ENCODE measurements at regions not wholly inside any gene's neighbourhood (a gene's known extent, or its start where the extent isn't known, plus 50 kb on each side); places are given as distances from the start of the nearest gene placed in this dataset.

DNA sequence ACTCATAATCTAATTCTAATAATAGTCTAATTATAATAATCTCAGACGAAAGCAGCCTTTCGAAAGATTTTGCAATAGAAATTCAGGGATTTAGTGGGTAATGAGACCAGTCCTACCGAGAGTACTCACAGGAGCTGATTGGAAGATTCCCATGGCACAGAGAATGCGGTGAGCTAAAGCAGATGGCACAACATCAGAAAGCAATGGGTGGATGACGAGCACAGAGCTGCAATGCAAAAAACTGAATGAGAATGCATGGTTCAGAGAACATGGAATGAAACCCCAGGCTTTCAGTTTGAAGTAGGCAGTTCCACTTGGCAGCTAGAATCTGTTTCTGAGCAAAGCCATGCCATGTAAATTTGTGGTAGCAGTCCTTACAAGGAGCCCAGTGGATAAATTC, 78.2 kb upstream of the SPINK5 start (continued):
- TF ChIP-seq, protein P1, sequence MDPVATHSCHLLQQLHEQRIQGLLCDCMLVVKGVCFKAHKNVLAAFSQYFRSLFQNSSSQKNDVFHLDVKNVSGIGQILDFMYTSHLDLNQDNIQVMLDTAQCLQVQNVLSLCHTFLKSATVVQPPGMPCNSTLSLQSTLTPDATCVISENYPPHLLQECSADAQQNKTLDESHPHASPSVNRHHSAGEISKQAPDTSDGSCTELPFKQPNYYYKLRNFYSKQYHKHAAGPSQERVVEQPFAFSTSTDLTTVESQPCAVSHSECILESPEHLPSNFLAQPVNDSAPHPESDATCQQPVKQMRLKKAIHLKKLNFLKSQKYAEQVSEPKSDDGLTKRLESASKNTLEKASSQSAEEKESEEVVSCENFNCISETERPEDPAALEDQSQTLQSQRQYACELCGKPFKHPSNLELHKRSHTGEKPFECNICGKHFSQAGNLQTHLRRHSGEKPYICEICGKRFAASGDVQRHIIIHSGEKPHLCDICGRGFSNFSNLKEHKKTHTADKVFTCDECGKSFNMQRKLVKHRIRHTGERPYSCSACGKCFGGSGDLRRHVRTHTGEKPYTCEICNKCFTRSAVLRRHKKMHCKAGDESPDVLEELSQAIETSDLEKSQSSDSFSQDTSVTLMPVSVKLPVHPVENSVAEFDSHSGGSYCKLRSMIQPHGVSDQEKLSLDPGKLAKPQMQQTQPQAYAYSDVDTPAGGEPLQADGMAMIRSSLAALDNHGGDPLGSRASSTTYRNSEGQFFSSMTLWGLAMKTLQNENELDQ (tag by site-specific recombination; IDR thresholded peaks at IDR 0.05; ENCODE audit: low read depth) = no peak
- no peak for TF ChIP-seq WT1 (tag by site-specific recombination; IDR thresholded peaks at IDR 0.05)
- TF ChIP-seq ZNF140 (tag by site-specific recombination; IDR thresholded peaks at IDR 0.05) = no peak

DNA sequence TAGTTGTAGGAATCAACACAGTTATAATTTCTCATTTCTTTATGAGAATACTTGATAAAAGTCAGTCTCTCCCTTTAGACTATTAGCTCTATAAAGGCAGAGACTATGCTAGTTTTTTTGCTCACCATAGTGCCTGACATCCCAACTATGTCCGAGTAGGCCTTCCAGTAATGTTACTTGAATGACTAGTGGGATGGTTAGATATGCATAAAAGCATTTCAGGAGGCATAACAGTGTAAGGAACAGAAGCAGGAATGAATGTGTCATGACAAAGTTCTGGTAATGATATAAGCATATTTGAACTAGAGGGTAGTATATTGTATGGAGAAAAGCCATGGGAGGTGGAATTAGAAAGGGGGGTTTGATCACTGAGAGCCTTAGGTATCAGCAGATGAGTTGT, 77.4 kb upstream of the C5orf46 start:
- H3K9me3 ChIP-seq (ENCODE audit: control insufficient read depth, insufficient read depth, low read depth, low read length) = no peaks in the 10 kb centered on the region
- no peaks in the 10 kb centered on the region for H3K36me3 ChIP-seq (ENCODE audit: control insufficient read depth in 2 of 2, insufficient read depth in 1 of 2, low read length in 2 of 2)
- no peaks in the 10 kb centered on the region for H3K4me1 ChIP-seq (ENCODE audit: control insufficient read depth, insufficient read depth, low read length)
- CTCF ChIA-PET = no interaction called here
- no peak overlapping the region for H3K4me3 ChIP-seq (ENCODE audit: low read depth, low read length)
- no peak for TF ChIP-seq MZF1 (tag by site-specific recombination; IDR thresholded peaks at IDR 0.05; ENCODE audit: borderline replicate concordance)
- TF ChIP-seq BCL11A (tag by site-specific recombination; IDR thresholded peaks at IDR 0.05; ENCODE audit: low read depth) = no peak
- TF ChIP-seq ZNF791 (tag by site-specific recombination; IDR thresholded peaks at IDR 0.05) = no peak
- TF ChIP-seq HOXD13 (CRISPR knock-in tag; IDR thresholded peaks at IDR 0.05; ENCODE audit: borderline replicate concordance) = no peak
- TF ChIP-seq KLF10 (tag by site-specific recombination; IDR thresholded peaks at IDR 0.05) = no peak
- no peak for TF ChIP-seq FEZF1 (tag by site-specific recombination; IDR thresholded peaks at IDR 0.05)
- TF ChIP-seq, protein P2, sequence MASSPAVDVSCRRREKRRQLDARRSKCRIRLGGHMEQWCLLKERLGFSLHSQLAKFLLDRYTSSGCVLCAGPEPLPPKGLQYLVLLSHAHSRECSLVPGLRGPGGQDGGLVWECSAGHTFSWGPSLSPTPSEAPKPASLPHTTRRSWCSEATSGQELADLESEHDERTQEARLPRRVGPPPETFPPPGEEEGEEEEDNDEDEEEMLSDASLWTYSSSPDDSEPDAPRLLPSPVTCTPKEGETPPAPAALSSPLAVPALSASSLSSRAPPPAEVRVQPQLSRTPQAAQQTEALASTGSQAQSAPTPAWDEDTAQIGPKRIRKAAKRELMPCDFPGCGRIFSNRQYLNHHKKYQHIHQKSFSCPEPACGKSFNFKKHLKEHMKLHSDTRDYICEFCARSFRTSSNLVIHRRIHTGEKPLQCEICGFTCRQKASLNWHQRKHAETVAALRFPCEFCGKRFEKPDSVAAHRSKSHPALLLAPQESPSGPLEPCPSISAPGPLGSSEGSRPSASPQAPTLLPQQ (tag by site-specific recombination; IDR thresholded peaks at IDR 0.05) = no peak
- POLR2A ChIA-PET = no interaction called here
- no peak overlapping the region for H3K27ac ChIP-seq (ENCODE audit: extremely low read depth, low read depth, low read length)

DNA sequence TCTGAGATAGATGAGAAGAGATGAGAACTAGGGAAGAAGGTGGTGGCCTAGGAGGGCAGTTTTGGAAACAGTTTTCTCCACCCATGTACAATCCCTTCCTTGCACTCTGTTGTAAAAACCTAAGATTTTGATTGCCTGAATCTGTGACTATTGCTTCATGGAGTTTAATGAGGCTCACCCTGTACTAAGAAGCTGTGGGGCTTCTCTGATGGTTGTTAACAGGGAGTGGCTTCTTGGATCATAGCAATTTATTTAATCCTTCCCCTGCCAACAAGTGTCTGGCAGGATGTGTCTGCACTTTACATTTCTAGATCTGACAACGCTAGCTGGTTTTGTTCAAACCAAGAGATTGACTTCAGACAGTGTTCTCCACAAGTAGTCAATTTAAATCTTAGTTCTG, 74.7 kb upstream of the C5orf46 start:
- Histone ChIP-seq H3K9me3 (ENCODE audit: control insufficient read depth, insufficient read depth, low read depth, low read length) (no peaks in the 10 kb centered on the region), H3K36me3 (ENCODE audit: control insufficient read depth in 2 of 2, insufficient read depth in 1 of 2, low read length in 2 of 2) (no peaks in the 10 kb centered on the region), H3K4me3 (ENCODE audit: low read depth, low read length) (no peak overlapping the region), H3K4me1 (ENCODE audit: control insufficient read depth, insufficient read depth, low read length) (no peaks in the 10 kb centered on the region), H3K27ac (ENCODE audit: extremely low read depth, low read depth, low read length) (no peak overlapping the region)
- ChIA-PET CTCF (interaction anchor here (0.6 to 0.8 kb wide), 3 partner anchors 25 to 106 kb away, joined by 3 to 5 read pairs (median 4); no protein-coding TSS in a partner anchor), POLR2A (no interaction called here)
- TF ChIP-seq, protein P3, sequence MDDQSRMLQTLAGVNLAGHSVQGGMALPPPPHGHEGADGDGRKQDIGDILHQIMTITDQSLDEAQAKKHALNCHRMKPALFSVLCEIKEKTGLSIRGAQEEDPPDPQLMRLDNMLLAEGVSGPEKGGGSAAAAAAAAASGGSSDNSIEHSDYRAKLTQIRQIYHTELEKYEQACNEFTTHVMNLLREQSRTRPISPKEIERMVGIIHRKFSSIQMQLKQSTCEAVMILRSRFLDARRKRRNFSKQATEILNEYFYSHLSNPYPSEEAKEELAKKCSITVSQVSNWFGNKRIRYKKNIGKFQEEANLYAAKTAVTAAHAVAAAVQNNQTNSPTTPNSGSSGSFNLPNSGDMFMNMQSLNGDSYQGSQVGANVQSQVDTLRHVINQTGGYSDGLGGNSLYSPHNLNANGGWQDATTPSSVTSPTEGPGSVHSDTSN (CRISPR knock-in tag; IDR thresholded peaks at IDR 0.05) = no peak
- TF ChIP-seq ZNF10 (tag by site-specific recombination; IDR thresholded peaks at IDR 0.05) (no peak), KLF16 (tag by site-specific recombination; IDR thresholded peaks at IDR 0.05) (no peak), ZBTB7A (tag by site-specific recombination; IDR thresholded peaks at IDR 0.05; ENCODE audit: low read depth) (no peak)

DNA sequence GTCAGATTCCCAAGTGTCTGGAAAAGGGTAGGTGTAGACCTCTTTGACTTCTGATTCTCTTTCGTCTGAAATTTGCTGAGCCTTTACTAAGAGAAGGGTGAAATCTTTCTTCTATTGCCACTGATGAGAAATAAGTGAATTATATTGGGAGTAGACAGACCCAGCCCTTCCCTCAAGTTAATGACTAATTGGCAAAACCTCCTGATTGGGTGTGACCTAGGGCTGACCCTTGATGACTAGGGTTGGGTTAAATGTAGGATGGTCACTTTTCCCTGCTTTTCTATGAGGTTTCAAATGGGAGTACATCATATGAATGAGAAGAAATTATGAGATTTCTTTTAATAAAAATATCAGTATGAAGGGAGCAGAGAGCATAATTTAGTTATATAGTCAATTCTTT, 73.4 kb upstream of the C5orf46 start:
- H3K36me3 ChIP-seq (ENCODE audit: control insufficient read depth in 2 of 2, insufficient read depth in 1 of 2, low read length in 2 of 2) = no peaks in the 10 kb centered on the region
- ChIA-PET POLR2A (no interaction called here), CTCF (no interaction called here)
- H3K9me3 ChIP-seq (ENCODE audit: control insufficient read depth, insufficient read depth, low read depth, low read length) = no peaks in the 10 kb centered on the region
- H3K4me3 ChIP-seq (ENCODE audit: low read depth, low read length) = no peak overlapping the region
- no peaks in the 10 kb centered on the region for H3K4me1 ChIP-seq (ENCODE audit: control insufficient read depth, insufficient read depth, low read length)
- no peak overlapping the region for H3K27ac ChIP-seq (ENCODE audit: extremely low read depth, low read depth, low read length)
- TF ChIP-seq ZNF677 (tag by site-specific recombination; IDR thresholded peaks at IDR 0.05) (no peak), ZNF140 (tag by site-specific recombination; IDR thresholded peaks at IDR 0.05) (no peak), ZSCAN23 (tag by site-specific recombination; IDR thresholded peaks at IDR 0.05) (no peak), GLI2 (tag by site-specific recombination; IDR thresholded peaks at IDR 0.05; ENCODE audit: borderline replicate concordance, low read depth) (no peak)
- TF ChIP-seq, protein P4, sequence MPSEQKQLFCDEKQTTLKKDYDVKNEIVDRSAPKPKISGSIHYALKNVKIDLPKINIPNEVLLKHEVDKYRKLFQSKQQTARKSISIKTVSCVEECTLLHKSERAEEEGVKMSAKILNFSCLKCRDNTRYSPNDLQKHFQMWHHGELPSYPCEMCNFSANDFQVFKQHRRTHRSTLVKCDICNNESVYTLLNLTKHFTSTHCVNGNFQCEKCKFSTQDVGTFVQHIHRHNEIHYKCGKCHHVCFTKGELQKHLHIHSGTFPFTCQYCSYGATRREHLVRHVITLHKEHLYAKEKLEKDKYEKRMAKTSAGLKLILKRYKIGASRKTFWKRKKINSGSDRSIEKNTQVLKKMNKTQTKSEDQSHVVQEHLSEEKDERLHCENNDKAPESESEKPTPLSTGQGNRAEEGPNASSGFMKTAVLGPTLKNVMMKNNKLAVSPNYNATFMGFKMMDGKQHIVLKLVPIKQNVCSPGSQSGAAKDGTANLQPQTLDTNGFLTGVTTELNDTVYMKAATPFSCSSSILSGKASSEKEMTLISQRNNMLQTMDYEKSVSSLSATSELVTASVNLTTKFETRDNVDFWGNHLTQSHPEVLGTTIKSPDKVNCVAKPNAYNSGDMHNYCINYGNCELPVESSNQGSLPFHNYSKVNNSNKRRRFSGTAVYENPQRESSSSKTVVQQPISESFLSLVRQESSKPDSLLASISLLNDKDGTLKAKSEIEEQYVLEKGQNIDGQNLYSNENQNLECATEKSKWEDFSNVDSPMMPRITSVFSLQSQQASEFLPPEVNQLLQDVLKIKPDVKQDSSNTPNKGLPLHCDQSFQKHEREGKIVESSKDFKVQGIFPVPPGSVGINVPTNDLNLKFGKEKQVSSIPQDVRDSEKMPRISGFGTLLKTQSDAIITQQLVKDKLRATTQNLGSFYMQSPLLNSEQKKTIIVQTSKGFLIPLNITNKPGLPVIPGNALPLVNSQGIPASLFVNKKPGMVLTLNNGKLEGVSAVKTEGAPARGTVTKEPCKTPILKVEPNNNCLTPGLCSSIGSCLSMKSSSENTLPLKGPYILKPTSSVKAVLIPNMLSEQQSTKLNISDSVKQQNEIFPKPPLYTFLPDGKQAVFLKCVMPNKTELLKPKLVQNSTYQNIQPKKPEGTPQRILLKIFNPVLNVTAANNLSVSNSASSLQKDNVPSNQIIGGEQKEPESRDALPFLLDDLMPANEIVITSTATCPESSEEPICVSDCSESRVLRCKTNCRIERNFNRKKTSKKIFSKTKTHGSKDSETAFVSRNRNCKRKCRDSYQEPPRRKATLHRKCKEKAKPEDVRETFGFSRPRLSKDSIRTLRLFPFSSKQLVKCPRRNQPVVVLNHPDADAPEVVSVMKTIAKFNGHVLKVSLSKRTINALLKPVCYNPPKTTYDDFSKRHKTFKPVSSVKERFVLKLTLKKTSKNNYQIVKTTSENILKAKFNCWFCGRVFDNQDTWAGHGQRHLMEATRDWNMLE (tag by site-specific recombination; conservative IDR thresholded peaks at IDR 0.05; ENCODE audit: low read depth) = no peak
- TF ChIP-seq, protein P5, sequence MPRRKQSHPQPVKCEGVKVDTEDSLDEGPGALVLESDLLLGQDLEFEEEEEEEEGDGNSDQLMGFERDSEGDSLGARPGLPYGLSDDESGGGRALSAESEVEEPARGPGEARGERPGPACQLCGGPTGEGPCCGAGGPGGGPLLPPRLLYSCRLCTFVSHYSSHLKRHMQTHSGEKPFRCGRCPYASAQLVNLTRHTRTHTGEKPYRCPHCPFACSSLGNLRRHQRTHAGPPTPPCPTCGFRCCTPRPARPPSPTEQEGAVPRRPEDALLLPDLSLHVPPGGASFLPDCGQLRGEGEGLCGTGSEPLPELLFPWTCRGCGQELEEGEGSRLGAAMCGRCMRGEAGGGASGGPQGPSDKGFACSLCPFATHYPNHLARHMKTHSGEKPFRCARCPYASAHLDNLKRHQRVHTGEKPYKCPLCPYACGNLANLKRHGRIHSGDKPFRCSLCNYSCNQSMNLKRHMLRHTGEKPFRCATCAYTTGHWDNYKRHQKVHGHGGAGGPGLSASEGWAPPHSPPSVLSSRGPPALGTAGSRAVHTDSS (tag by site-specific recombination; IDR thresholded peaks at IDR 0.05) = no peak

All from HEK293 (cell line).